ENCODE measurements at regions not wholly inside any gene's neighbourhood (a gene's known extent, or its start where the extent isn't known, plus 50 kb on each side); places are given as distances from the start of the nearest gene placed in this dataset.

DNA sequence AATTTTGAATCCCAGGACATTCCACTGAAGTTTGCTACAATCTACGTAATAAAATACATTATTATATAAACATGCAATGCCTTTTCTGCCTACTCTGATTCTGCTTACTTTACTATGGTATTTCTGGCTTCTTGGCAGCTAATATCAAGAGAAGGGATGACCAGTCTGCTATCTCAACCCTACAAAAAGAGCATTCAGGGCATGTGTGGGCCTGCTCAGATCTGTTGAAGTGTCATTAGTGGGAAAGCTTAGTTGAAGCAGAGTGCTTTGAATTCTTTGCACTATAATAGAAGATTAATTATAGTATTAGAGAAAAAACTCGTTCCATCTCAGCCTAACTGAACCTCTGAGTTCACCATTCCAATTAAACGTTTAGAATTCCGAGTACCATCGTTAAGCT lies 339.5 kb upstream of the ISL1 start:
- TF ChIP-seq, protein P1, sequence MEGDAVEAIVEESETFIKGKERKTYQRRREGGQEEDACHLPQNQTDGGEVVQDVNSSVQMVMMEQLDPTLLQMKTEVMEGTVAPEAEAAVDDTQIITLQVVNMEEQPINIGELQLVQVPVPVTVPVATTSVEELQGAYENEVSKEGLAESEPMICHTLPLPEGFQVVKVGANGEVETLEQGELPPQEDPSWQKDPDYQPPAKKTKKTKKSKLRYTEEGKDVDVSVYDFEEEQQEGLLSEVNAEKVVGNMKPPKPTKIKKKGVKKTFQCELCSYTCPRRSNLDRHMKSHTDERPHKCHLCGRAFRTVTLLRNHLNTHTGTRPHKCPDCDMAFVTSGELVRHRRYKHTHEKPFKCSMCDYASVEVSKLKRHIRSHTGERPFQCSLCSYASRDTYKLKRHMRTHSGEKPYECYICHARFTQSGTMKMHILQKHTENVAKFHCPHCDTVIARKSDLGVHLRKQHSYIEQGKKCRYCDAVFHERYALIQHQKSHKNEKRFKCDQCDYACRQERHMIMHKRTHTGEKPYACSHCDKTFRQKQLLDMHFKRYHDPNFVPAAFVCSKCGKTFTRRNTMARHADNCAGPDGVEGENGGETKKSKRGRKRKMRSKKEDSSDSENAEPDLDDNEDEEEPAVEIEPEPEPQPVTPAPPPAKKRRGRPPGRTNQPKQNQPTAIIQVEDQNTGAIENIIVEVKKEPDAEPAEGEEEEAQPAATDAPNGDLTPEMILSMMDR (IDR thresholded peaks at IDR 0.05), result no peak
- TF ChIP-seq POLR2AphosphoS5 (IDR thresholded peaks at IDR 0.05) (no peak), POLR2A (IDR thresholded peaks at IDR 0.05) (no peak)

Measured in upper lobe of left lung (tissue), 4 donors.